NCI-H1694 treated with DMSO at 0.1 percent for 48 hours (cell line): ENCODE measurements at regions not wholly inside any gene's neighbourhood (a gene's known extent, or its start where the extent isn't known, plus 50 kb on each side); places are given as distances from the start of the nearest gene placed in this dataset.

Experiments used
- DNase-seq: peaks from one replicate; lab custom pipeline; 2025; lab: John Stamatoyannopoulos, UW

GRCh38 chr18:78151948-78152725, 827.5 kb upstream of the SALL3 start:
- no peak for DNase-seq

GRCh38 chr18:78153362-78153761, 826.3 kb upstream of the SALL3 start:
- no peak for DNase-seq

GRCh38 chr18:78154444-78154843, 825.2 kb upstream of the SALL3 start:
- no peak for DNase-seq

- no peak for DNase-seq
These were observed 824.8 kb upstream of the SALL3 start for GRCh38 chr18:78154853-78155252.

- DNase-seq, result no peak
These were observed 823.2 kb upstream of the SALL3 start for GRCh38 chr18:78156466-78156865.

- no peak for DNase-seq
These were observed 820.7 kb upstream of the SALL3 start for GRCh38 chr18:78158943-78159342.

- DNase-seq, result no peak
These were observed 820.2 kb upstream of the SALL3 start for GRCh38 chr18:78159397-78159796.

GRCh38 chr18:78160961-78161656, 818.5 kb upstream of the SALL3 start:
- no peak for DNase-seq

GRCh38 chr18:78165525-78165924, 814.1 kb upstream of the SALL3 start:
- no peak for DNase-seq

GRCh38 chr18:78168526-78168925, 811.1 kb upstream of the SALL3 start:
- DNase-seq, result no peak

GRCh38 chr18:78169174-78169864, 810.3 kb upstream of the SALL3 start:
- DNase-seq, result no peak

- DNase-seq, result no peak
These were observed 807.7 kb upstream of the SALL3 start for GRCh38 chr18:78171954-78172353.

GRCh38 chr18:78174737-78175136, 804.9 kb upstream of the SALL3 start:
- no peak for DNase-seq

GRCh38 chr18:78178812-78179211, 800.8 kb upstream of the SALL3 start:
- no peak for DNase-seq

GRCh38 chr18:78180741-78181140, 798.9 kb upstream of the SALL3 start:
- DNase-seq, result no peak

GRCh38 chr18:78183815-78184214, 795.8 kb upstream of the SALL3 start:
- no peak for DNase-seq

GRCh38 chr18:78191276-78191675, 788.3 kb upstream of the SALL3 start:
- DNase-seq, result no peak

- DNase-seq, result peak; percentile 9
These were observed 787.6 kb upstream of the SALL3 start for GRCh38 chr18:78192054-78192453.

GRCh38 chr18:78196280-78196679, 783.3 kb upstream of the SALL3 start:
- DNase-seq, result no peak

GRCh38 chr18:78199002-78199401, 780.6 kb upstream of the SALL3 start:
- no peak for DNase-seq

GRCh38 chr18:78199611-78200010, 780.0 kb upstream of the SALL3 start:
- DNase-seq, result no peak

- no peak for DNase-seq
These were observed 771.7 kb upstream of the SALL3 start for GRCh38 chr18:78207942-78208341.

- no peak for DNase-seq
These were observed 771.2 kb upstream of the SALL3 start for GRCh38 chr18:78208461-78208860.
